ENCODE measurements at regions not wholly inside any gene's neighbourhood (a gene's known extent, or its start where the extent isn't known, plus 50 kb on each side); places are given as distances from the start of the nearest gene placed in this dataset.

GRCh38 chr5:36765876-36766275, 110.7 kb upstream of the NIPBL start:
- H3K4me3 ChIP-seq (ENCODE audit: control extremely low read depth in 1 of 5, extremely low read depth in 1 of 5, insufficient read depth in 1 of 5, low read depth in 2 of 5, low read length in 4 of 5): no peak overlapping the region
- ChIA-PET CTCF (no interaction called here), POLR2A (no interaction called here)
- no CpG with 5 or more reads among the region's 2 CpGs for whole genome bisulfite sequencing (ENCODE audit: insufficient coverage)
- intact Hi-C loops (cut with micrococcal nuclease): no loop called here
- Mint-ChIP-seq H3K9me3 (ENCODE audit: insufficient read depth) (peaks cover 2% of the 10 kb centered on the region), H3K4me1 (no peaks in the 10 kb centered on the region), H3K4me3 (no peak overlapping the region), H3K27me3 (peaks cover 35% of the 10 kb centered on the region), H3K27ac (no peak overlapping the region)
- no peaks in the 10 kb centered on the region for H3K4me1 ChIP-seq (ENCODE audit: control insufficient read depth in 2 of 2, insufficient read depth in 2 of 2, low read length in 2 of 2)
- H3K9ac ChIP-seq (ENCODE audit: low read length): no peak overlapping the region
- TF ChIP-seq CTCF (IDR thresholded peaks at IDR 0.05): no peak
- TF ChIP-seq EZH2 (IDR thresholded peaks at IDR 0.05; ENCODE audit: borderline replicate concordance, insufficient read depth, low read depth, low read length, poor library complexity, severe bottlenecking): no peak
- ATAC-seq (ENCODE audit: low read depth) (no peak), DNase-seq (no peak)
- no peaks in the 10 kb centered on the region for H3K9me3 ChIP-seq (ENCODE audit: control extremely low read depth in 1 of 3, control insufficient read depth in 2 of 3, insufficient read depth in 1 of 3, low read length in 2 of 3)
- H2AFZ ChIP-seq (ENCODE audit: insufficient read depth, low read depth, low read length, poor library complexity, severe bottlenecking): no peak overlapping the region
- H3K27me3 ChIP-seq (replicated peaks in 1 of 4; ENCODE audit: control extremely low read depth in 1 of 4, control insufficient read depth in 3 of 4, insufficient read depth in 4 of 4, low read length in 3 of 4): peaks cover 0 to 4% (median 0%) of the 10 kb centered on the region in 4 experiments
- H3K36me3 ChIP-seq (replicated peaks in 1 of 2; ENCODE audit: control extremely low read depth in 1 of 2, control insufficient read depth in 1 of 2, extremely low read depth in 1 of 2, insufficient read depth in 2 of 2, low read length in 1 of 2): no peaks in the 10 kb centered on the region
- H4K20me1 ChIP-seq (ENCODE audit: control insufficient read depth, insufficient read depth, low read length, poor library complexity, severe bottlenecking): no peaks in the 10 kb centered on the region
- H3K4me2 ChIP-seq (replicated peaks; ENCODE audit: low read depth, low read length, poor library complexity, severe bottlenecking): no peak overlapping the region
- H3K79me2 ChIP-seq (ENCODE audit: control insufficient read depth, insufficient read depth, low read length): no peaks in the 10 kb centered on the region
- H3K27ac ChIP-seq (ENCODE audit: low read length in 2 of 2): no peak overlapping the region

- H3K9me3 Mint-ChIP-seq (ENCODE audit: insufficient read depth): peaks cover 2% of the 10 kb centered on the region
- ChIA-PET CTCF (no interaction called here), POLR2A (no interaction called here)
- no peaks in the 10 kb centered on the region for H3K9me3 ChIP-seq (ENCODE audit: control extremely low read depth in 1 of 3, control insufficient read depth in 2 of 3, insufficient read depth in 1 of 3, low read length in 2 of 3)
- no peak overlapping the region for H3K4me3 Mint-ChIP-seq
- no peaks in the 10 kb centered on the region for H3K4me1 Mint-ChIP-seq
- peaks cover 31% of the 10 kb centered on the region for H3K27me3 Mint-ChIP-seq
- WGBS (ENCODE audit: insufficient coverage): 83% methylated on average over 1 of the region's 1 CpG
- no peak overlapping the region for H3K4me2 ChIP-seq (replicated peaks; ENCODE audit: low read depth, low read length, poor library complexity, severe bottlenecking)
- peaks cover 0 to 4% (median 0%) of the 10 kb centered on the region in 4 experiments for H3K27me3 ChIP-seq (replicated peaks in 1 of 4; ENCODE audit: control extremely low read depth in 1 of 4, control insufficient read depth in 3 of 4, insufficient read depth in 4 of 4, low read length in 3 of 4)
- no peaks in the 10 kb centered on the region for H3K4me1 ChIP-seq (ENCODE audit: control insufficient read depth in 2 of 2, insufficient read depth in 2 of 2, low read length in 2 of 2)
- H3K4me3 ChIP-seq (ENCODE audit: control extremely low read depth in 1 of 5, extremely low read depth in 1 of 5, insufficient read depth in 1 of 5, low read depth in 2 of 5, low read length in 4 of 5): no peak overlapping the region
- no peaks in the 10 kb centered on the region for H3K36me3 ChIP-seq (replicated peaks in 1 of 2; ENCODE audit: control extremely low read depth in 1 of 2, control insufficient read depth in 1 of 2, extremely low read depth in 1 of 2, insufficient read depth in 2 of 2, low read length in 1 of 2)
- H3K27ac ChIP-seq (ENCODE audit: low read length in 2 of 2): no peak overlapping the region
- no peak for TF ChIP-seq CTCF (IDR thresholded peaks at IDR 0.05)
- no peak for TF ChIP-seq EZH2 (IDR thresholded peaks at IDR 0.05; ENCODE audit: borderline replicate concordance, insufficient read depth, low read depth, low read length, poor library complexity, severe bottlenecking)
- H4K20me1 ChIP-seq (ENCODE audit: control insufficient read depth, insufficient read depth, low read length, poor library complexity, severe bottlenecking): no peaks in the 10 kb centered on the region
- H3K27ac Mint-ChIP-seq: no peak overlapping the region
- H2AFZ ChIP-seq (ENCODE audit: insufficient read depth, low read depth, low read length, poor library complexity, severe bottlenecking): no peak overlapping the region
- no peak for ATAC-seq (ENCODE audit: low read depth)
- DNase-seq: no peak
- no peak overlapping the region for H3K9ac ChIP-seq (ENCODE audit: low read length)
- no peaks in the 10 kb centered on the region for H3K79me2 ChIP-seq (ENCODE audit: control insufficient read depth, insufficient read depth, low read length)
- intact Hi-C loops (cut with micrococcal nuclease): no loop called here
Observed at GRCh38 chr5:36766981-36767380, 109.6 kb upstream of the NIPBL start.

Measured in B cell (primary cell).